ENCODE measurements at regions not wholly inside any gene's neighbourhood (a gene's known extent, or its start where the extent isn't known, plus 50 kb on each side); places are given as distances from the start of the nearest gene placed in this dataset.

DNA sequence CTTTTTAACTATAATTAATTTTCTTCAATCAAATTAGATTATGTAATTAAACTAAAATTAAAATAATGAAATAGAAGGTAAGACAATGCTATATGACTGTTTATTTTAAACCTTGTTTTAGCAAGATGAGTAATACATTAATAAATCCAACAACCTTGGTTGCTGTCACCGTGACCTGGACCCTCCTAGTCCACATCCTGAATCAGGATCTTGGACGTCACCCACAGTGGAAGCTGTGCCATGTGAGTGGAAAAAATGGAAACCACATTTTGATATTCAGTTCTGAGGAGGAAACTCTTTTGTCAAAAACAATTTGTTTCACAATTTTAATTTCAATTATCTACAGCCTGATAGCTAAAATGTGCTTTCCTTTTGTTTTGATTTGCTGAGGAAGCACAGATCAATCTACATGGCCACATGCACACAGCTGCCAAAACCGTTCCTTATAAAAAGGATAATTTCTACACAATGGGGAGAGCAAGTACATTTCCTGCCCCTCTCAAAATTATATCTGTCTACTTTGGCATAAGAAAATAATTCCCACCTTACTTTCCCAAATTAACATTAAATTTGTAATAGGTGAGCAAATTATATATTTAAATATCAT is 255.5 kb downstream of the RASSF9 start:
- Histone ChIP-seq H3K4me1 (replicated peaks in 1 of 4; ENCODE audit: control insufficient read depth in 3 of 4, insufficient read depth in 4 of 4, low read length in 3 of 4) (no peaks in the 10 kb centered on the region), H3K9me3 (ENCODE audit: insufficient read depth in 2 of 2, low read depth in 1 of 2, low read length in 1 of 2) (no peaks in the 10 kb centered on the region), H3K4me3 (ENCODE audit: extremely low read depth in 1 of 4, insufficient read depth in 2 of 4, low read depth in 3 of 4, low read length in 4 of 4) (no peak overlapping the region), H2BK15ac (ENCODE audit: low read length) (no peak overlapping the region), H3K23ac (ENCODE audit: insufficient read length) (no peak overlapping the region), H3K14ac (ENCODE audit: insufficient read length) (no peak overlapping the region), H3K18ac (ENCODE audit: extremely low read depth, low read length) (no peak overlapping the region), H4K8ac (ENCODE audit: extremely low read depth, insufficient read depth, low read length) (no peak overlapping the region), H2BK12ac (ENCODE audit: low read depth, low read length) (no peak overlapping the region), H4K91ac (replicated peaks; ENCODE audit: insufficient read length, low read length) (no peak overlapping the region), H3K27me3 (replicated peaks in 1 of 4; ENCODE audit: control insufficient read depth in 3 of 4, extremely low read depth in 1 of 4, insufficient read depth in 3 of 4, low read length in 3 of 4) (no peaks in the 10 kb centered on the region), H2BK20ac (ENCODE audit: low read length) (no peak overlapping the region), H2AK5ac (ENCODE audit: low read depth, low read length) (no peak overlapping the region), H2BK5ac (ENCODE audit: low read depth, low read length) (no peak overlapping the region), H4K20me1 (replicated peaks in 1 of 2; ENCODE audit: control insufficient read depth in 1 of 2, insufficient read depth in 2 of 2, low read length in 2 of 2) (no peaks in the 10 kb centered on the region), H2AFZ (ENCODE audit: low read length) (no peak overlapping the region), H3K23me2 (ENCODE audit: low read depth, low read length) (no peaks in the 10 kb centered on the region), H3K79me2 (ENCODE audit: control insufficient read depth in 1 of 2, insufficient read depth in 2 of 2, low read length in 2 of 2) (no peaks in the 10 kb centered on the region), H4K5ac (ENCODE audit: insufficient read length, low read depth, low read length) (no peak overlapping the region), H3K9ac (replicated peaks in 1 of 4; ENCODE audit: extremely low read depth in 1 of 4, low read depth in 3 of 4, low read length in 3 of 4) (no peak overlapping the region), H3K56ac (replicated peaks; ENCODE audit: insufficient read length, low read depth, low read length) (no peak overlapping the region), H3K79me1 (ENCODE audit: low read depth, low read length) (no peaks in the 10 kb centered on the region), H3K4me2 (ENCODE audit: insufficient read depth in 1 of 2, low read depth in 2 of 2, low read length in 2 of 2) (no peak overlapping the region), H2BK120ac (replicated peaks; ENCODE audit: low read depth, low read length) (no peak overlapping the region), H3K36me3 (ENCODE audit: control insufficient read depth in 2 of 4, insufficient read depth in 4 of 4, low read length in 3 of 4) (no peaks in the 10 kb centered on the region), H3K27ac (ENCODE audit: low read depth, low read length) (no peak overlapping the region), H3K4ac (replicated peaks; ENCODE audit: insufficient read length, low read depth, low read length) (no peak overlapping the region)
- WGBS, 2 experiments (ENCODE audit: extremely low coverage in 1 of 2, insufficient coverage in 1 of 2, insufficient read length in 1 of 2, insufficient replicate concordance in 2 of 2, low coverage in 1 of 2, low lambda C conversion rate in 2 of 2, missing lambda C conversion rate in 1 of 2), result 91% methylated on average over 3 of the region's 3 CpGs; no CpG with 5 or more reads in 1 of the 2 experiments
- DNase-seq (ENCODE audit: low read depth in 1 of 2, low spot score in 2 of 2), result no peak
- POLR2A ChIA-PET (ENCODE audit: partially characterized antibody), result no interaction called here
- FAIRE-seq, result no peak
- CTCF ChIA-PET (ENCODE audit: partially characterized antibody), result interaction anchor here (1.2 to 1.8 kb wide), 4 partner anchors 285 to 340 kb away, joined by 3 to 5 read pairs (median 4); no protein-coding TSS in a partner anchor
- TF ChIP-seq TAF1 (IDR thresholded peaks at IDR 0.05; ENCODE audit: low read depth, low read length) (no peak), CHD1 (IDR thresholded peaks at IDR 0.05; ENCODE audit: low read depth, low read length) (no peak), CEBPB (IDR thresholded peaks at IDR 0.05; ENCODE audit: low read depth, low read length) (no peak), YY1 (IDR thresholded peaks at IDR 0.05; ENCODE audit: low read depth, low read length) (no peak), BRCA1 (IDR thresholded peaks at IDR 0.05; ENCODE audit: low read depth, low read length) (no peak), RNF2 (IDR thresholded peaks at IDR 0.05; ENCODE audit: borderline replicate concordance, low read depth, low read length, missing control alignments, poor library complexity, severe bottlenecking) (no peak), ZNF274 (IDR thresholded peaks at IDR 0.05; ENCODE audit: borderline replicate concordance, extremely low read depth, low read length) (no peak), POLR2AphosphoS5 (IDR thresholded peaks at IDR 0.05; ENCODE audit: low read depth, low read length) (no peak), E2F6 (IDR thresholded peaks at IDR 0.05) (no peak), RFX5 (IDR thresholded peaks at IDR 0.05; ENCODE audit: borderline replicate concordance, low read depth, low read length) (no peak), JUND (IDR thresholded peaks at IDR 0.05; ENCODE audit: low read length) (no peak), FOSL1 (IDR thresholded peaks at IDR 0.05; ENCODE audit: insufficient read depth, low read depth, low read length) (no peak), KDM1A (IDR thresholded peaks at IDR 0.05; ENCODE audit: borderline replicate concordance, low read length) (no peak), RXRA (IDR thresholded peaks at IDR 0.05; ENCODE audit: insufficient read depth, low read depth, low read length) (no peak)
